Prostate gland (tissue), 2 donors: ENCODE measurements at regions not wholly inside any gene's neighbourhood (a gene's known extent, or its start where the extent isn't known, plus 50 kb on each side); places are given as distances from the start of the nearest gene placed in this dataset.

Experiments
- POLR2A ChIP-seq: fragments of 450-650 bp; IDR thresholded peaks from one replicate; pipeline ENCODE4 v1.6.1; 2016; ENCODE audit warnings: antibody characterized with exemption, mild to moderate bottlenecking
- POLR2AphosphoS5 ChIP-seq: sonication (generic); formaldehyde crosslinking; IDR thresholded peaks from one replicate; pipeline ENCODE4 v1.6.1; 2017; ENCODE audit warnings: antibody characterized with exemption
- TF ChIP-seq, protein P1 (sequence below), 4 experiments: fragments of 200-600 bp in 2 of 4; fragments of 450-650 bp in 2 of 4; sonication (generic) in 2 of 4; IDR thresholded peaks; 1 replicate in 3 of 4; 2 replicates in 1 of 4; pipeline ENCODE4 v1.5.1; 2016 to 2019; ENCODE audit warnings: antibody characterized with exemption in 4 of 4, mild to moderate bottlenecking in 2 of 4, moderate library complexity in 2 of 4

DNA sequence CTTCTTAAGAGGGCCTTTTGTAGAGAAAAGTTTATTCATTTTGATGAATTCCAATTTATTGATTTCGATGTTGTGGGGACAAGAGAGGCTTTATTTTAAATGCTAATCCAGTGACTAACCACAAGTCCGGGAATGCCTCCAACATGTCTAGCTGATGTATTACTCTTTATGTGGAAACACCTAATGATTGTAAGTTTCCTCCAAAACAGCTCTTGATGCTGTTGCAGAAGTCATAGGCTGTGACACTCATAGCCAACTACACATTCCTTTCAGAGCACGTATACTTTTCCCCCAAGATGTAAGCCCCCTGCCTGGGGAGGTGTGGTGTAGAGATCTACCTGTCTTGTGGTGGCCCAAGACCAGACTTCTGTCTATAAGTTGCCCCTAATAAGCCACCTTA, 61.3 kb upstream of the RNF24 start:
- TF ChIP-seq POLR2AphosphoS5 (peak; percentile 28), POLR2A (no peak)
- TF ChIP-seq, protein P1, sequence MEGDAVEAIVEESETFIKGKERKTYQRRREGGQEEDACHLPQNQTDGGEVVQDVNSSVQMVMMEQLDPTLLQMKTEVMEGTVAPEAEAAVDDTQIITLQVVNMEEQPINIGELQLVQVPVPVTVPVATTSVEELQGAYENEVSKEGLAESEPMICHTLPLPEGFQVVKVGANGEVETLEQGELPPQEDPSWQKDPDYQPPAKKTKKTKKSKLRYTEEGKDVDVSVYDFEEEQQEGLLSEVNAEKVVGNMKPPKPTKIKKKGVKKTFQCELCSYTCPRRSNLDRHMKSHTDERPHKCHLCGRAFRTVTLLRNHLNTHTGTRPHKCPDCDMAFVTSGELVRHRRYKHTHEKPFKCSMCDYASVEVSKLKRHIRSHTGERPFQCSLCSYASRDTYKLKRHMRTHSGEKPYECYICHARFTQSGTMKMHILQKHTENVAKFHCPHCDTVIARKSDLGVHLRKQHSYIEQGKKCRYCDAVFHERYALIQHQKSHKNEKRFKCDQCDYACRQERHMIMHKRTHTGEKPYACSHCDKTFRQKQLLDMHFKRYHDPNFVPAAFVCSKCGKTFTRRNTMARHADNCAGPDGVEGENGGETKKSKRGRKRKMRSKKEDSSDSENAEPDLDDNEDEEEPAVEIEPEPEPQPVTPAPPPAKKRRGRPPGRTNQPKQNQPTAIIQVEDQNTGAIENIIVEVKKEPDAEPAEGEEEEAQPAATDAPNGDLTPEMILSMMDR (IDR thresholded peaks at IDR 0.05): no peak
